Inferior parietal cortex (tissue), 1 donor: ENCODE measurements at regions not wholly inside any gene's neighbourhood (a gene's known extent, or its start where the extent isn't known, plus 50 kb on each side); places are given as distances from the start of the nearest gene placed in this dataset.
A peak's percentile ranks its signal among the peaks of the same experiment; 100 is the strongest.

Source experiments
- DNase-seq: peaks from one replicate; pipeline ENCODE4 v3.0.0-alpha.2; 2016; ENCODE audit errors: extremely low spot score

DNA sequence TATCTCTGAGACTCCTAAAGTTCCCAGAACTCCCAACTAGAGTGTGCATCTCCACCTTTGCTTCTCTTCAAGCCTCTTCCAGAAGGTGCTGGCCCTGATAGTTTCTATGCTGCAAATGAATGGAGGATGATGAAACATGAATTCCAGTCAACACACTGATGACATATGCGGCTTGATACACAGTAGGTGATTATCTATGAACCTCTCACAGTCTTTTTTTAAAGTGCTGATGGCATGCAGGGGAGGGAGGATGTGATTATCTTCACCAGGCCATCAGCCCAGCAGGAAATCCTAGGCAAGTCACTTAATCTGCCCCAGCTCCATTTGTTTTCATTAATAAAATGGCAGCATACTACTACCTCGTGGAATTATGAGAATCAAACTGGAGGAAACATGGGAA lies 548.5 kb downstream of the SOX6 start:
- DNase-seq = no peak

DNA sequence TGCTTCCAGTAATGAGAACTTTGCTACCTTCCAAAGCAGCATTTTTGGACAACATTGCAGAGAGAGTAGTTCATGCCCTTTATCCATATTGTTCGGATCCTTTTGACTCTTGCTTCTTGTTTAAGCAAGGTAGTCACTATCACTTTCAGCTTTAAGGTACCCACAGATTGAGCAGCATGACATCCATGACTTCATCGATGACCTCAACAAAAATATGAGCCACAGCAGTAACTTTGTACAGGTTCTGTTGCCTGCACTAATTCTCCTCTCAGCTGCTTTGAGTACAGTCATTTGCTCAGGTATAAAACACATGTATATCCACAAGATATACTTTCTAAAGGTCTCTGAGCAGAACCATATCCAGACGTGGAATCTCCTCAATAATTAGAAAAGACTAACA lies 546.3 kb downstream of the SOX6 start:
- DNase-seq = no peak

DNA sequence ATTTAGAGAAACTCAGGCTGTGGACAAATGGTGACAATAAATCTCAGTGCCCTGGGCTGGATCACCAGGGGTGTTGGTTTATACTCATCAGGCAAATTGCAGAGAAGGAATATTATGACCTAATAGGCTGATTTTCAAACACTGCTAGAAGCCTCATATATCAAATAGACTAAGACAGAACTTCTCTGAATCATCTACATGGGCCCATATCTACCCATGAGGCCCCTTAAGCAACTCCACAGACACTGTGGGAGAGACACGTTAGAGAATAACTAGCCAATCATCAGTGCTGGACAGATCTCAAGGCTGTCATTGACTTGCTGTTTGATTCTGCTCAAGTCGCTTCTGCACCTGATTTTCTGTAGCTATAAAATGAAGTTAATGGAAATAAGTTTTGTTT lies 545.8 kb downstream of the SOX6 start:
- DNase-seq = no peak

DNA sequence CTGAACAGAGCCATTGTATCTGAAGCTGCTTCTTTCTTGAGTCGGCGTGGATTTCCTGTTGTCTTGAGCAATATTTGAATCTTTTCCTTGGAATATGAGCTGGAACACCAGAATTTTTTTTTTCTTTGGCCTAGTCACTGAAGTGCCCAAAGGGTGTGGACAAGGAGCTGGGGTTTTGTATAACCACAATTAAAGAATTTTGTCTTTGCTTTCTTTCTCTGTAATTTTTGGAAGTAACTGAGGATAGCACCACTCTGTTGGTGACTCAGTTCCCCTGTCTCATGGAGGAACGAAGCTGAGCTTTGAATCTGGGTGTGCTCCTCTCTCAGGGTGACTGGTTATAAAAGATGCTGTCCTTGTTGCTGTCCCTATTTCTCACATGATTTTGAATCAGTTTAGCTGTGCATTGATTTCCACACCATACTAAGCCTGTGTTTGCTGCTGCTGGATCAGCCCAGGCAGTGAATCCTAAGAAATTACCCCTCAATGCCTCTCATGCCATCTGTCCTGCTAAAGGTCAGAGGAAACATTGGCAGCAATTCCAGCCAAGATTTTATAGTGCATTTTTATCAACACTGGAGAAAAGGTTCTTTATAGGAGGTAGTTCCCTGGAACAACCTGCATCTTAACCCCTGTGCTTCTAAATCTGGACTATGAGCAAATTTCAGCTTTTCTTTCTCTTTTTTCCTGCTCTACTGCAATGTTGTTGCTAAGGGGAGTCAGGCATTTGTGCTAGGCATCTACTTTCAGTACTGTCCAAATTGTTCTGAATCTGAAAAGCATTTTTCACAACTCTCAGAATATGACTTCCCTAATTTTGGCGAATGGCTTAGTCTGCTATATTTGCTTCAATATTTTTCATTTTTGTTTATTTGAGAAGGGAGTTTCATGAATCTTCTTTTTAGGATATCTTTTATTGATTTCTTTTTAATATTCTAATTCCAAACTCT lies 540.8 kb downstream of the SOX6 start:
- no peak for DNase-seq

DNA sequence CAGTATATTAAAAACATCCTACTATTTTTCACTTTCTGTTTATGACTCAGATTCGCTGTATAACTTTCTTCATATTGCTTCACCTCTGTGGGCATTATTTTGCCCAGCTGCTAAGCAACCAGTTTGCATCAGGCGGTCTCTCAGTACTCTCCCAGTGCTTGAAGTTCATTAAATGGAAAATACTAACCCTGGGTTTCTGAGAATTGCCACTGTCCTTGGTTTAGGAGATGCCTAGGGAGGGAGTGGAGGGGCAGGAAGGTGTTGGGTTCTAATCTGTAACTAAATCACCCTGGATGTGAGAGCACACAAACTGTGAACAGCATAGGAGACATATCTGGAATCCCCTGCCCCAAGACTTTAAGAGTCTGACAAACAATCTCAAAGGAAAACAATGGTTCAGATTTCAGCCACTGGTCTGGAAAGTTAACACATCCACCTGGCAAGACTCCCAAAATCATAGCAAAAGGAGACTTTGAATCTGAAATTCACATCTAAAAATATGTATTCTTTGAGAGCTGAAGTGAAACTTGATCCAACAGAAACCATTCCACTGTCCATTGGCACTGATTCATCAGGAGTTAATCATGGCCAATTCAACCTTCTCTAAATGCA lies 540.0 kb downstream of the SOX6 start:
- no peak for DNase-seq

DNA sequence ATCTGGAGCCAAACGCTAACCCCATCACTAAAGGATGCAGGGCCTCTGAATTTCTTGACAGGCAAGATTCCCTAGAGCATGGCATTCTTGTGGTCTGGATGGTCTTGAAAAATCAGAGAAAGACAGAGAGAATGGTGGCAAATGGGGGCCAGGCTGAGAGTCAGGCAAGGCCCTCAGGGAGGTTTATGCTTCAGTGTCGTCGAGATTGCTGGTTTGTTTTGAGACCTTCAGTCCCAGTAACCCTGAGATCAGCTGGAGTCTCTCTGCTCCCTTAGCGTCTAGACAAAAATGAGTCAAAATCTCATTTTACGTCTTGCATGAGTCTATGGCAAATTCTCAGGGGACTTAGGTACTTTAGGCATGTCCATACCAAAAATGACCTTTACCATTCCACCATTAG lies 539.3 kb downstream of the SOX6 start:
- DNase-seq = no peak

DNA sequence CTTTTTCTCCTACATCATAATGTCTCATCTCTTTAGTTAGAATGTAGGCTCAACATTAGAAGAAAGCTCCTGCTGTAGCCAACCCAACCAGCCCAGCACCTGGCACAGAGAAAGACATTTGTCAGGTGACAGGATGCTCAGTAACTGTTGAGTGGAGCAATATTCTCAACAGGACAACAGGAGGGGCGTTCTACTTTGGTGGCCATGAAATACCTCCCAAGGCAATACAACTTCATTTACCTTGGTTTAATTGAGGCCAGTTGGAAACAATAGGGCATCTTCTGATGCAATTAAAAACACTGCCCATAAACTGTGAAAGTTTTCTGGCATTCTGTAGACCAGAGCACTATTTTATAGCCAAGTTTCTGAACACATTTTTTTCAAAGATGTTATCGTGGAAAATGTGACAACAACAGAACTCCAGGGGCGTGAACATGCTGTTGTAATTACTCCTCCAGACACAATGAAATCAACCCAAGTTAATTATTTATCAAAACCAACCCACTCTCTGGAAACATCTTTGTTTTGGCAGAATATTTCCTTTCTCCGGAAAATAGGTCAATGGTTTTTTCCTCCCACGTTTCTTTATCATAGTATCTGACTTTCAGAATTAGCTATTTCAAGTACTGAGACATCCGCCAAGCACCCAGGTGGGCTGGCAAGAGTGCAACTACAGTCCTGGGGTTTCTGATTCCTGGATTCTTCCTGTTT lies 538.1 kb downstream of the SOX6 start:
- DNase-seq = no peak

DNA sequence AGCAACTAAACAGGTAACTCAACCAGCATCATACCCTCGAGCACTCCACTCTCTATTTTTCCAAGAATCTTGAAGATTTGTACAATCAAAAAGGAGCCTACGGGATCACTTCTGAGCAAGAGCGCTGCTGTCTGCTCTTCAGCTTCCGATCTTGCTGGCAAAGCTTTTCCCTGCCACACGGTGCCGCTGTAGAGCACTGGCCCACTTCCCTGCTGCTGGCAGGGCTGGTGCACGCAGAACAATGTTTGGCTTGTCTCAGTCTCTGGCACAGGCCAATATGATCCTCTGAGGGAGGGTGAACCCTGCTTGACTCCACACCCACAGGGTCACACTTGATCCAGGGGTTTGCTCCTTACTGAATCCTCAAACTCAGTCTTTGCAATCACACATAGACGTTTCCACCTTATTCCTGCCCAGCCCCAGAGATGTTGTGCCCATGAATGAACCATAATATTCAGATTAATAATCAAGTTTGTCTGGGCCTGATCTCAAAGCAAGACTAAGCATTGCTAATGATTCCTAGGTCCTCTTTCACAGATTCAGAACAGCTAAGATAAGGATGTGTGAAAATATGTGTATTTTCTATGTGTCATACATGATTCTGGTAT lies 536.6 kb downstream of the SOX6 start:
- DNase-seq = peak; percentile 87

DNA sequence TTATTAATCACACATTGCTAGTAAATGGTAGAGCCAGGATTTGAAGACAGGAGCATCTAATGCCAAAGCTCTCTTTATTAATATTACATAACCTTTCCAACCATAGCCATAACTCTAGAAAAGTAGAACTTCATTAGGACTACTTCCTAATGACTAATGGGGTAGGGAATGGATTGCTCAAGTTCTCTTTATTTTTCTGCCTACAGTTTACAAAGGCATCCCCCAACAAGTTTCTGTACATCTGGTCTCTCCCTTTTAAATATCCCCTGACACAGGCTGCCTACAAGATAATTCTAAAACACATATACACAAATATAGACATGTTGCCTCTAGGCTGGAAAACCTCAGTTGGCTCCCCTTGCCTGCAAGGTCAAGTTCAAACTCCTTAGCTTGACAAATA lies 534.9 kb downstream of the SOX6 start:
- DNase-seq = no peak

DNA sequence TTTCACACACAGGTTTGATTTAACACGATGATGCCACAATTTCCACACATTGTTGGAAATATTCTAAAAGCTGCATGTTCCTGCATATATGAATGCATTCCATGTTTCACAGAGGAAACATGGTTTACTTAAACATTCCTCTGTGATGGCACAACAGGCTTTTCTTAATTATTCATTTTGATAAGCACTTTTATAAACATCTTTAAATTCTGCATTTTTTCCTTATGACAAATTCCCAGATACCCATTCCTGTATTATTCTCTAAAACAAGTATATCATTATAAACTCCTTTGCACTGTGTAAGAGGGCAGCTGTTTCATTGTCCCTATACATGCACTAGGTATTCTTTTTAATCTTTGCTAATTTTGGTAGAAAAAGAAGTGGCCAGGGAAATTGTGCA lies 532.3 kb downstream of the SOX6 start:
- DNase-seq = no peak

DNA sequence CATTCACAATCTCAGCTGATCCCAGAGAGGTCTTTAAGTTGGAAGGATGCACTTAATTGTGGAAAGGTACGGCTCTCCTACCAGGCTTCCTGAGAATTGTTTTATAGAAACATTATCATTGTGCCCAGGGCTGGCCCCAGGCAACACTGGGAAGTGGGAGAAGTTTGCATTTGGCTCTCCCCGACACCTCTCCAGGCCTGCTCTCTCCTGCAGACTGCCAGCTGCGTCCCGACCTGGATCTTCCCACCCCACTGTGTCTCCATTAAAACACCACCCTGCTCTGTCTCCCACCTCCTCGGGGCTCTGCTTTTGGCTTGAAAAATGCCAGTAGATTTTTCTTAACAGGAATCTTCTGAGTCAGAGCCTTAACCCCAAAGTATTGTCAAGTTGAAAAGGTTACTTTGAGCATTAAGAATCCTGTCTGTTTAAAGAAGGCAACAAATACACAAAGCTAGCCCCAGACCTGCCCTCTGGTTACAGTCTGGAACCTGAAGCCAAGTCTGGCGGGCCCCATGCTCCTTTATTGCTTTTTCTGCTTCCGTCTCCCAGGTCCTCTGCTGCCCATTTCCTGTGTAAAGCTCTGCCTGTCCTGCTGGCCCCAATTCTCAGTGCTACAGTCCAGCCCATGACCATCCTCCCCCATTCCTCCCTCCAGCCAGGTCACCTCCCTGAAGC lies 530.2 kb downstream of the SOX6 start:
- DNase-seq = no peak

DNA sequence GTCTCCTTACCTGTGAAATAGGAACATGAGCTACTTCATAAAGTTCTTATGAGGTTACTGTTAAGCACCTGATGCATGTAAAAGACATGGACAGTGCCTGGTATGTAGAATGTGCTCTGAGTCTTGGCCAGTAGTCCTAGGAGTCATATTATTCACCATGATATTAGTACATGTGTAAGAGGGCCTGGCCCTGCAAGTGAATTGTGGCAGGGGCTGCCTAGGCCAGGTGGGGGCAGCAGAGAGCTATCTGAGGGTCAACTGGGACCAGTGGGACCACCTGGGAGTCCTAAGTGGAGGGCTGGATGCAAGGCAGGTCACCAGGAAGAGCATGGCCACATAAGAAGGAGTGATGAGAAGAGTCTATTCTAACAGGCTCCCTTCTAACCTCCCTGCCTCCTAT lies 529.5 kb downstream of the SOX6 start:
- DNase-seq = no peak

DNA sequence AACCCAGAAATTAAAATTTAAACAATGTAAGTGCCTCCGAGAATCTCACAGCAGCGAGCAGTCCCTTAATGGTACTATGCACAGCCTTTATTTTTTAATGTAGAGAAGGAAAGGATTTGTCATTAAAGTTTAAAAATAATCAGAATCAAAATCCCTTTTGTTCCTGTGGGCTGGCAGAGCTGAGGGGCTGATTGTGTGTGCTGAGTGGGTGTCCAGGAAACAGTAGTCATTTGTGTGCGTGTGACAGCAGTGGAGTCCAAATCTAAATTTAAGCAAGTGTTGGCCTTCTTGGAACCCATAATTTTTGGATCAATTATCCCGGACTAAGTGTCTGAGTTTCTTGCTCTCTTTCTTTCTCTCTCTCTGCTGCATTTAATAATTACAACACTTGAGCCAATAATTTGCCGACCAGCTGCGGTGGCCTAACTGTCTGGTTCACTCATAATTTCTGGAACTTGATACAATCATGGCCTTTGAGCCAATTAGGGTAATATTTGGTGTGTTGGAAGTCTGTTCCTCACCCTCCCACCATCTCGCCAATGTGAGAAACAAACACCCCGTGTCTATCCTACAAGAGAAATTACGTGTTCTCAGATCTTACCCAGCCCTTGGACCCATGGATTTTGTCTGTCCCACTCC lies 528.0 kb downstream of the SOX6 start:
- DNase-seq = no peak

DNA sequence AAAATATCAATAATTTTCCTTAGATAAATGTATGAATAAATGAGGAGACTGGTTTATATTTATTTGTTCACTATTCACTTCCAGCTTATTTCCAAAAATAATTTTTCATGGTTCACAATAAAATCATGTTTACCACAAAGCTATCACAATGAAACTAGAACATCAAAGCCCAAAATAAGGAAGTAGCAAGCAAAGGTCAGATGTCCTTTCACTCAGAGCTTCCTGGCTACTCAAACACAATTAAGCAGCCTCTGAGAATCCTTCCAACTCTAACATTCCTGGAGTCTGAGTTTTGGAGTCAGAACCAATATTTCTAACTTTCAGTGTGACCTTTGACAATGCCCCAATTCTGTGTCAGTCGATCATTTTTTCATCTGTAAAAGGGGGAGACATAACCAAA lies 527.0 kb downstream of the SOX6 start:
- no peak for DNase-seq

DNA sequence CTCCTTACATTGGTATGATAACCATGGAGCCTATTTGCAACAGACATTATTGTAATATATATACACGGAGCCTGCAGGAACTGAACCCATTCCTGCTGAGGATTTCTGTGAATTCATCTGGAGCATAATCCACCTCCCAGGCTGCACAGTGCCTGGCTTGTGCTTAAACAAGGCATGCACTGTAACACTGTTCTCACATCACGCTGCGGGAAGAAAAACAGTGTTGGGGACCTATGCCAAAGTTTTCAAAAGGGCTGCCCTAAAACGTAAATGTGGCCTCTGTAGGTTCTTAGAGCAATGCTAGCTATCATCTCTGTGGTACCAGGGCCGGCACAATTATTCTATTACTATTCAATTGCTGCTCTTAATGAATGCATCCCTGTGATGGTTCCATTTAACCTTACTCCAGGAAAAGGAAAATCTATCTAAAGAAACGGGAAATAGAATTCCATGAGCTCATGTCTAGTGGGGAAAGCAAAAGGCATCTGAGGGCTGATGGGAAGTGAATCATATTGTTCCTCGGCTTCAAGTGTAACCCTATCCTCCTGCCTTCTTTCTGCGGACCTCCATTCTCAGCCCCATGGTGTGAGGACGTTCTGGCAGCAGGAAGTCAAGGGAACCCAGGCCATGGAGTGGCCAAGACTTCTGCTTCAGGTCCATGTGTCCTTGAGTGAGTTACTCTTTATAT lies 525.5 kb downstream of the SOX6 start:
- DNase-seq = no peak

DNA sequence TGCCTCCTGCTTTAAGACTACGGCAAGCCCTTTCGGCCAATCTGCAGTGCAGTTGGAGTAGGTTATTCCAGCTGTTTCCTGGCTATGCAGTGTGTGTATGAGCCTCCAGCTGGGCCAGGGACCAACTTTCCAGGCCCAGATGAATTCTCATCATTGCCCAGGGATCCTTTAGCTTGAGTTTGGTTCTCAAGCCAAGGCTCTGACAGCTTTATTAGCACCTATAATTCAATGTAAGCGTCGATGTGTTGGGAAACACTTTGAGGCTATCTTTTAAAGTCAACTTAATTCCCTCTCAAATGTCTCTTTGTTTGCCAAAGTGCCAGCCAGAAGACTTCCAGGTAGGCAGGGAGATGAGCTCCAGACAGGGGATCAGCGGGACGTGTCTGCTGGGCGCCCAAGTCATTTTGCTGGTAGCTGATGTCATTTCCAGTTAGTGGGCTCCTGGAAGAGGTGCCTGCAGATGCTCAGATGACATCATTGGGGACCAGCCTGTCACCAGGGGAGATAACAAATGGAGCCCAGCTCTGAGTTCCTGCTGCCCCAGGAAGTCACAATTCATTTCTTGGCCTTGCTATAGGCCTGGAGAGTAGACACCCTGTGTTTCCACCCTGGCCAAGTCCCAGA lies 520.4 kb downstream of the SOX6 start:
- no peak for DNase-seq

DNA sequence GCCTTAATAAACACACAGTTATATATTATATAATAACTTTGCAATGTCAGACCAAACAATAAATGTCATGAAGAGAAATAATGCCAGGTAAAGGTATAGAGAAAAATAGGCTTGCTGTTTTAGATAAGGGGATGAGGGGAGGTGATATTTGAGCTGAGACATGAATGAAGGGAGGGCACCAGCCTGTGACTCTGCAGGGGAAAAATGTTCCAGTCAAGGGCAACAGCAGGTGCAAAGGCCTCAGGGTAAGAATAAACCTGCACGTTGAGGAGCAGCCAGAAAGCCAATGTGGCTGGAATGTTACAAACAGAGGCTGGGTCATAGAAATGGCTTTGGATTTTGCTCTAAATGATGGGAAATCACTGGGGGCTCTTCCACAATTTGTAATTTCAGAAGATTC lies 519.6 kb downstream of the SOX6 start:
- no peak for DNase-seq

DNA sequence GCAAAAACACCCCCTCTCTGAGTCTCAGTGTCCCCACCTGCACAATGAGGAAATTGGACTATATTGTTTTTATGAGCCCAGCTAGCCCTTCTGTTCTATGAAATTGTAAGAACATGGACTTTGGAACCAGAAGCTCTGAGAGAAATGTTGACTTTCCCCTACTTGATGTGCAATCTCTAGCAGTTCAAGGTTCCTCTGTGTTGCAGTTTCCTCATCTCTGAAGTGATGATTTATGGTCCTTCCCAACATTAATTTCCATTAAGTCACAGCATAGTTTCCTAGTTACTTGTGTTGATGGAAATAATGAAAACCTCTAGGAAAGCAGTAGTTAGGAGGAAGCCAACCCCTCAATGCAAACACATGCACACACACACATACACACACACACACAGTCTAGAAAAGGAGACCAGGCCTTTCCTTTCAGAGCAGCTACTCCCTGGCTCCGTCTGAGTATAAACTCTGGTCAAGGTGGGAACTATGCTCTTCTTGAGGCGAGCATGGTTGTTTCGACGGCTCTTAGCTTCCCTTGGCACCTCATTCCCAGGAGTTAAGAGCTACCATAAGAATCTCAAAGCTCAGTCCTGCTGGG lies 518.4 kb downstream of the SOX6 start:
- no peak for DNase-seq

DNA sequence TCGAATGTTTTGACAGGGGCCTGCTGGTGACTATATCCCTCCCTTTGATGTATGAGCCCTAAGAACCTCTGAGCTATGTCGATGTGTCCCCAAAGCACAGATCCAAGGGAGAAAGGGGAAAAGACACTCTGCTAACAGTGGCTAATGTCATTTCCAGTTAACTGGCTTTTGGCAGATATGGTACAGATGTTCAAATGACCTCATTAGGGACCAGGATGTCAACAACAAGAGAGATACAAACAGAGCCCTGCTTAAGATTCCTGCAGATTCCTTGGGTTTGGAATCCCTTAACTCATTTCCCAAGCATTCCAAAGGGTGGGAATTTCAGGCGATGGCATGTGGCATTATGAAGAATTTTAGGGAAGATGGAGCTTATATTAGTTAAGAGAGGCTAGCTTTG lies 517.3 kb downstream of the SOX6 start:
- DNase-seq = no peak

DNA sequence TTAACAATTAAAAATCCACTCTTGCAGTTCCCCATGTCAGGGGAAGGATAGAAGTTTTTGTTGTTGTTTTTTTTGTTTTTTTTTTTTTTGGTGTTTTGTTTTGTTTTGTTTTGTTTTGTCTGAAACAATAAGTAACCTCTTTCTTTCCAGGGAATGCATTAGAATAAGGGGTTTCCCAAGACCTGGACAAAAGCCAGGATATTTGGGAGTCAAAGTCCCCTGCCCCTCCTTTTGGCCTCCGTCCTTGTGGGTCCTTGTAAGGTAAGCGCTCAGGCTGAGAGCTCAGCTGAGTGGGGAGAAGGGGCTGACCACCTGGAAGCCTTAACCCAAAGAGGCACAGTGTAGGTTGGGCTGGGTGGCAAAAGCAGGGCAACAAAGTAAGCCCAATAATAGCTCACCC lies 515.4 kb downstream of the SOX6 start:
- no peak for DNase-seq
